GM12892 (cell line): ENCODE measurements at regions not wholly inside any gene's neighbourhood (a gene's known extent, or its start where the extent isn't known, plus 50 kb on each side); places are given as distances from the start of the nearest gene placed in this dataset.

Source experiments
- DNase-seq: peaks from one replicate; pipeline ENCODE4 v3.0.0; 2011; ENCODE audit not compliant: insufficient read length
- FAIRE-seq: peaks from 2 replicates; lab custom pipeline; 2011; peaks lifted over from hg19 to GRCh38; lab: Jason Lieb, UNC
- POLR2A ChIP-seq: IDR thresholded peaks from 2 replicates; pipeline ENCODE4 v1.6.1; 2011; ENCODE audit warnings: low read depth, low read length, control low read depth
- POLR2AphosphoS5 ChIP-seq: IDR thresholded peaks from 2 replicates; pipeline ENCODE4 v1.6.1; 2011; ENCODE audit warnings: low read depth, low read length, control low read depth
- TAF1 ChIP-seq: IDR thresholded peaks from 2 replicates; pipeline ENCODE4 v1.6.1; 2011; ENCODE audit warnings: low read depth, mild to moderate bottlenecking, control low read depth, low read length, borderline replicate concordance

DNA sequence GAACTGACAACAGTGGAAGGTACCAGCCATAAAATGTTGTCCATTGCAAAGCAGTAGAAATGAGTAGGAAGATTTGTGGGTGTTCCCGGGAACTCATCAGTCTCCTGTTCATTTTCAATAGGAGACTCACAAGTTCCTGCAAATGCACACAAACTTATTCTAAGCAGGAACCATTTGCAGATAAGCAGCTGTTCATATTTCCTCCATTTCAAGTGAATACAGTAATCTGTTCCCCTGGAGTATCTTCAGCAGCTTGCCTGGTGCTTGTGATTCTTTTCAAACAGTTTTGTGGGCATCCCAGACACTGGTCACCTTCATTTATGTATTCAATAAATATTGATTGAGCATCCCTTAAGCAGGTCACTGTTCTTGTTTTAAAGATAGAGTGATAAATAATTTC, 1315.5 kb upstream of the C9orf72 start:
- DNase-seq (no peak), FAIRE-seq (no peak)
- TF ChIP-seq POLR2AphosphoS5 (no peak), TAF1 (no peak), POLR2A (no peak)

- FAIRE-seq = no peak
- TF ChIP-seq TAF1 (no peak), POLR2A (no peak), POLR2AphosphoS5 (no peak)
These were observed 1319.3 kb upstream of the C9orf72 start for GRCh38 chr9:28892538-28892937.

GRCh38 chr9:28899267-28899666, 1326.0 kb upstream of the C9orf72 start:
- FAIRE-seq (no peak), DNase-seq (no peak)
- TF ChIP-seq TAF1 (no peak), POLR2AphosphoS5 (no peak), POLR2A (no peak)

More at GRCh38 chr9:28892538-28892937, 1319.3 kb upstream of the C9orf72 start:
- no peak for DNase-seq

DNA sequence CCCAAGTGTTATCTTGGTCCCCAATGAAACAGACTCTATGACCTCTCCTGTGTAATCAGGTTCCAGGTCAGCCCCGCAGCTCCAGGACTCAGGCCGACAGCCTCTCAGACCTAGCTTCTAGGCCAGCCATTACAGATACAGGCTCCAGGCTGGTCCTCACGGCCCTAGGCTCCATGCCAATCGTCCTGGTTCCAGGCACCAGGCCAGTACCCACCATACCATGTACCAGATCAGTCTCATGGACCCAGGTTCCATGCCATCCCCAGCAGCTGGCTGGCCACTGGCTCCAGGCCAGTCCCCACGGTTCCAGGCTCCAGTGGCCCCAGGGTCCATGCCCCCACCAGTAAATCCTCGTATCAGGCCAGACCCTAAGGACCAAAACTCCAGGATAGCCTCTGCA, 1326.6 kb upstream of the C9orf72 start:
- FAIRE-seq (no peak), DNase-seq (no peak)
- TF ChIP-seq POLR2AphosphoS5 = no peak
- TF ChIP-seq POLR2A = no peak
- no peak for TF ChIP-seq TAF1

DNA sequence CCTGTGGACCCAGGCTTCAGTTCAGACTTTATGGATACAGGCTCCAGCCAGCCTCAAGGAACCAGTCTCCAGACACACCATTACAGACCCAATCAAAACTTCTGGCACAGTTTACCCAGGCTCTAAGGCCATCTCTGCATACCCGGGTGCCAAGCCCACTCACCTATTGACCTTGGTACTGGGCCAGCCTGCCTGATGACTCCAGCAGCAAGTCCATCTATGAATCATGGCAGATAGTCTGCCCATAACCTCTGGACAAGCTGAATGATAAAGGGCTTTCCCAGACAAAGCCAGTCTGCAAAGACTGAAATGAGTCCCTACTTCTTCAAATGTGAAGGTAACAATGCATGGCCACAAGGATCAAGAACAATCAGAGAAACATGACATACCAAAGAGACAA, 1327.1 kb upstream of the C9orf72 start:
- FAIRE-seq = no peak
- no peak for DNase-seq
- TF ChIP-seq TAF1 (no peak), POLR2AphosphoS5 (no peak), POLR2A (no peak)

DNA sequence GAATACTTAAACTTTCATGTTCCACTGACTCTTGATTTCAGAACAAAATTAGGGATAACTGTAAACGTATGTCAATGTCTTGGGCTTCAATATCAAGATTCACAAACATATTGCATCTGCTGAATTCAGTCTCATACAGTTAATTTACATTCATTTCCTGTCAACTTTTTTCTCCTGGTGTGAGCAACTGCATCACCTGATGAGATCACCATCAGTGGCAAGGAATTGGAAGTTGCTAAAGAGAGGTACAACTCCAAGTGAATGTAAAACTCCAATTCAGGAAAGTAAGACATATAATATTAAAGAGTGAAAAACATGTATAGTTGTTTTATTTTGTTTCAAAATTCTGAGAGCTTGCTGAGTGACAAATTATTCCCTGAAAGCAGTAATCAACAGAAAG, 1336.2 kb upstream of the C9orf72 start:
- FAIRE-seq (no peak), DNase-seq (no peak)
- TF ChIP-seq TAF1 (no peak), POLR2A (no peak)

DNA sequence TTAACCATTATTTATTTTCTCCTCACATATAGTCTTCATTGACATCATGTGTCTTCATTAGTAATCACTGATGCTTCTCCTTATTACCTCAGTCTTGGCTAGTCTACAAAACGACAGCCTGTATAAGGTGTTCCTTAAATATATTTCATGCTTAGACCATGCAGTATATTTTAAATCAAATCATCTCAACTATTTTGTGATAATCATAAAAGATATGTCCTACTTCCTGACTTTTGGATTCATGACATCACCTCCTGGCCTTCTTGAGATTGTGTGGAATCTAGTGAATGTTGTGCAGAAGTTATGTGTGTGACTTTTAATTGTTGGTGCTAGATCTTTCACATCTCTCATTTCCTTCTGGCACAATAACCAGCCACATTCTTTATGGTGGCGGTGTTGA, 1339.3 kb upstream of the C9orf72 start:
- TF ChIP-seq POLR2AphosphoS5 (no peak), TAF1 (no peak), POLR2A (no peak)
- no peak for DNase-seq
- no peak for FAIRE-seq

DNA sequence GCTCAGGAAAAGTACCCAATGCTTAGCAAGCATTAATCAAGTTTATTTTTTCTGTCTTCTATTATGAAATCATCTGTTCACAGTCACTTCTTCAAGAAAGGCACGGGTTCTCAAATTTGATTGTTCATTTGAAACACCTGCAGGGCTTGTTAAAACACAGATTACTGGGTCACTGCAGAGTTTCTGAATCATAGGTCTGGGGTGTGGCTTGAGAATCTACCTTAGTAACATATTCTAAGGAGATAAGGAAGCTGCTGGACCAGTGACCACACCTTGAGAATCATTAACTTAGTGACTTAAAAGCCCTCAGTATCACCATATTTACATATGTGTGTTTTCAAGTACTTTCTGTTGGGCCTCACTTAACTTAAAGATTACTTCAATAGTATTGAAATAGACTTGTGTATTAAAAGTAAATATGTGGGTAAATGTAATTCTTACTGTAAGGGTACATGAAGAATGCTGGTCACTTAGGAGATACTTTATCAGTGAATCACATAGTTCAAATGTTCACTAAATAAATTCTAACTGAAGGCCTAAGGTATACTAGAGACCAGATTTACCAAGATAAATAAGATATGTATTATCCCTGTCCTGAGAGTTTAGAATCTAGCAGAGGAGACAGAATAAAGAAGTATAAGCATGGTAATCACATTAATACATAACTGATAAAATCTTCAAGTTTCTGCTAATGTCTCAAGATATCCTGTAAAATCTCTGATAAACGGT, 1342.1 kb upstream of the C9orf72 start:
- FAIRE-seq (no peak), DNase-seq (no peak)
- TF ChIP-seq POLR2AphosphoS5 = no peak
- no peak for TF ChIP-seq POLR2A
- no peak for TF ChIP-seq TAF1

GRCh38 chr9:28916348-28916747, 1343.1 kb upstream of the C9orf72 start:
- DNase-seq = no peak
- no peak for FAIRE-seq
- no peak for TF ChIP-seq POLR2AphosphoS5
- TF ChIP-seq TAF1 = no peak

- TF ChIP-seq POLR2A (no peak), TAF1 (no peak), POLR2AphosphoS5 (no peak)
- FAIRE-seq = no peak
These were observed 1348.7 kb upstream of the C9orf72 start for GRCh38 chr9:28921857-28922500.

GRCh38 chr9:28922891-28923290, 1349.6 kb upstream of the C9orf72 start:
- FAIRE-seq (no peak), DNase-seq (no peak)
- TF ChIP-seq TAF1 = no peak
- TF ChIP-seq POLR2AphosphoS5 = no peak
- no peak for TF ChIP-seq POLR2A

More at GRCh38 chr9:28921857-28922500, 1348.7 kb upstream of the C9orf72 start:
- DNase-seq = no peak

DNA sequence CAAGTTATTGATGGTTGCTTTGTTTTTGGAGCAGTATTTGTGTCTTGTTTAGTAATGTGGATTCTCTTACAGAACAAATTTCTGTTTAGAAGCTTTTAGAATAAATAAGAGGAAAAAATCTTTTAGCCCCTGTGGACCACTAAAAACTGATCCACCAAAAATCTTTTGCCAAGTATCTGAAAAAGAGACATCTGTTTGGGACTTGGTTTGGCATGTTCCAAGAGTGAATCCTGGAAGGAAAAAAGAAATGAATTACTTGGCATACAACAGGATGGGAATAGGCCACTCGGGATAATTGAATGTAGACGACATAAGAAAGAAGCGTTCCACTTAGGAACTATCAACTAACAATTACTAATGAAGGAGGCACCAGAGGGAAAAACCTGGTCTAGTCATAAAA, 1350.1 kb upstream of the C9orf72 start:
- DNase-seq (no peak), FAIRE-seq (no peak)
- no peak for TF ChIP-seq POLR2A
- no peak for TF ChIP-seq POLR2AphosphoS5
- TF ChIP-seq TAF1 = no peak

- FAIRE-seq = no peak
- no peak for TF ChIP-seq POLR2AphosphoS5
- no peak for TF ChIP-seq POLR2A
- TF ChIP-seq TAF1 = no peak
These were observed 1351.9 kb upstream of the C9orf72 start for GRCh38 chr9:28925157-28925556.

More at GRCh38 chr9:28925157-28925556, 1351.9 kb upstream of the C9orf72 start:
- no peak for DNase-seq
